ENCODE measurements at regions not wholly inside any gene's neighbourhood (a gene's known extent, or its start where the extent isn't known, plus 50 kb on each side); places are given as distances from the start of the nearest gene placed in this dataset.
"Not testable (repeated sequence)": the region's sequence is repeated elsewhere in the genome, so short reads cannot be mapped to it uniquely, and the experiment has no call there.

DNA sequence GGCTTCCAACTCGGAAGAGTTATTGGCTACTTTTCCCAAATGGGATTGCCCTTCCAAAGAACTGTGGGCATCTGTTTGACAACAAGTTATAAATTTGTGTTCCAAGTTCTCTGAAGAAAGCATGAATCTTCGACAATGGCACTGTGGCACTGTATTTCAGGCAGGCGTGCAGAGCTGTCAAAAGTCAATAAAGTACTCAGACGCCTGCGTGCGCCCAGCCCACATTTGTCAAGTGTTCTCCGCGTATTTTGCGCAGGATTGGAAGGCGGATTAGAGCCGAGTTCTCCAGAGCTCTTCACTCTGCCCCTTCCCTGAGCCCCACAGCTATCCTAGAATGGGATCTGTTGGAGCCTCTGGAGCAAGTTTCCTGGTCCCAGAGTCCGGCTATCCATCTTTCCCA lies 103.2 kb downstream of the SLC25A47 start:
- Histone ChIP-seq H3K27ac (ENCODE audit: low read depth in 2 of 2, low read length in 2 of 2) (no peak overlapping the region), H3K27me3 (ENCODE audit: control insufficient read depth in 2 of 2, insufficient read depth in 2 of 2, low read length in 2 of 2) (no peaks in the 10 kb centered on the region), H3K9ac (ENCODE audit: low read depth in 1 of 2, low read length in 2 of 2) (no peak overlapping the region), H3K4me3 (ENCODE audit: low read length in 2 of 2) (no peak overlapping the region), H3K4me1 (ENCODE audit: control insufficient read depth in 2 of 2, insufficient read depth in 2 of 2, low read length in 2 of 2) (peaks cover 8 to 18% of the 10 kb centered on the region in 2 donors), H3K9me3 (ENCODE audit: control insufficient read depth in 2 of 2, low read length in 2 of 2) (no peaks in the 10 kb centered on the region), H3K36me3 (ENCODE audit: control insufficient read depth in 2 of 2, insufficient read depth in 2 of 2, low read length in 2 of 2) (no peaks in the 10 kb centered on the region)

- peaks cover 8 to 18% of the 10 kb centered on the region in 2 donors for H3K4me1 ChIP-seq (ENCODE audit: control insufficient read depth in 2 of 2, insufficient read depth in 2 of 2, low read length in 2 of 2)
- no peak overlapping the region for H3K4me3 ChIP-seq (ENCODE audit: low read length in 2 of 2)
- no peaks in the 10 kb centered on the region for H3K27me3 ChIP-seq (ENCODE audit: control insufficient read depth in 2 of 2, insufficient read depth in 2 of 2, low read length in 2 of 2)
- H3K9ac ChIP-seq (ENCODE audit: low read depth in 1 of 2, low read length in 2 of 2) = no peak overlapping the region
- no peaks in the 10 kb centered on the region for H3K9me3 ChIP-seq (ENCODE audit: control insufficient read depth in 2 of 2, low read length in 2 of 2)
- H3K27ac ChIP-seq (ENCODE audit: low read depth in 2 of 2, low read length in 2 of 2) = no peak overlapping the region
- no peaks in the 10 kb centered on the region for H3K36me3 ChIP-seq (ENCODE audit: control insufficient read depth in 2 of 2, insufficient read depth in 2 of 2, low read length in 2 of 2)
Observed at GRCh38 chr14:100427166-100427565, 104.0 kb downstream of the SLC25A47 start.

- Histone ChIP-seq H3K36me3 (ENCODE audit: control insufficient read depth in 2 of 2, insufficient read depth in 2 of 2, low read length in 2 of 2) (no peaks in the 10 kb centered on the region), H3K27ac (ENCODE audit: low read depth in 2 of 2, low read length in 2 of 2) (no peak overlapping the region), H3K9ac (ENCODE audit: low read depth in 1 of 2, low read length in 2 of 2) (no peak overlapping the region), H3K9me3 (ENCODE audit: control insufficient read depth in 2 of 2, low read length in 2 of 2) (no peaks in the 10 kb centered on the region), H3K4me1 (ENCODE audit: control insufficient read depth in 2 of 2, insufficient read depth in 2 of 2, low read length in 2 of 2) (peaks cover 8 to 18% of the 10 kb centered on the region in 2 donors), H3K27me3 (ENCODE audit: control insufficient read depth in 2 of 2, insufficient read depth in 2 of 2, low read length in 2 of 2) (no peaks in the 10 kb centered on the region), H3K4me3 (ENCODE audit: low read length in 2 of 2) (no peak overlapping the region)
Observed at GRCh38 chr14:100428727-100429126, 105.6 kb downstream of the SLC25A47 start.

GRCh38 chr14:100429537-100429936 lies 106.4 kb downstream of the SLC25A47 start:
- H3K4me3 ChIP-seq (ENCODE audit: low read length in 2 of 2) = no peak overlapping the region
- H3K27ac ChIP-seq (ENCODE audit: low read depth in 2 of 2, low read length in 2 of 2) = no peak overlapping the region
- H3K9ac ChIP-seq (ENCODE audit: low read depth in 1 of 2, low read length in 2 of 2) = no peak overlapping the region
- peaks cover under 1 to 11% of the 10 kb centered on the region in 2 donors for H3K4me1 ChIP-seq (ENCODE audit: control insufficient read depth in 2 of 2, insufficient read depth in 2 of 2, low read length in 2 of 2)
- no peaks in the 10 kb centered on the region for H3K9me3 ChIP-seq (ENCODE audit: control insufficient read depth in 2 of 2, low read length in 2 of 2)
- no peaks in the 10 kb centered on the region for H3K36me3 ChIP-seq (ENCODE audit: control insufficient read depth in 2 of 2, insufficient read depth in 2 of 2, low read length in 2 of 2)
- H3K27me3 ChIP-seq (ENCODE audit: control insufficient read depth in 2 of 2, insufficient read depth in 2 of 2, low read length in 2 of 2) = no peaks in the 10 kb centered on the region

GRCh38 chr14:100430571-100430970 lies 107.4 kb downstream of the SLC25A47 start:
- Histone ChIP-seq H3K4me1 (ENCODE audit: control insufficient read depth in 2 of 2, insufficient read depth in 2 of 2, low read length in 2 of 2) (peaks cover under 1 to 7% of the 10 kb centered on the region in 2 donors), H3K27me3 (ENCODE audit: control insufficient read depth in 2 of 2, insufficient read depth in 2 of 2, low read length in 2 of 2) (no peaks in the 10 kb centered on the region), H3K36me3 (ENCODE audit: control insufficient read depth in 2 of 2, insufficient read depth in 2 of 2, low read length in 2 of 2) (no peaks in the 10 kb centered on the region), H3K9ac (ENCODE audit: low read depth in 1 of 2, low read length in 2 of 2) (no peak overlapping the region), H3K4me3 (ENCODE audit: low read length in 2 of 2) (no peak overlapping the region), H3K27ac (ENCODE audit: low read depth in 2 of 2, low read length in 2 of 2) (no peak overlapping the region), H3K9me3 (ENCODE audit: control insufficient read depth in 2 of 2, low read length in 2 of 2) (no peaks in the 10 kb centered on the region)

DNA sequence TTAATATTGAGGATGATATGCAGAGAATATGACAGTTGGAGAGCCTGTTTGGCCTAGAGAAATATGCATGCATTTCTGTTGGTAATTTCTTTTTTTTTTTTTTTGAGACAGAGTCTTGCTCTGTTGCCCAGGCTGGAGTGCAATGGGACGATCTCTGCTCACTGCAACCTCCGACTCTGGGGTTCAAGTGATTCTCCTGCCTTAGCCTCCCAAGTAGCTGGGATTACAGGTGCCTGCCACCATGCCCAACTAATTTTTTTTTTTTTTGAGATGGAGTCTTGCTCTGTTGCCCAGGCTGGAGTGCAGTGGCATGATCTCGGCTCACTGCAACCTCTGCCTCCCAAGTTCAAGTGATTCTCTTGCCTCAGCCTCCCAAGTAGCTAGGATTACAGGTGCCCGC lies 108.3 kb downstream of the SLC25A47 start:
- H3K4me3 ChIP-seq (ENCODE audit: low read length in 2 of 2); H3K9me3 ChIP-seq (ENCODE audit: control insufficient read depth in 2 of 2, low read length in 2 of 2); H3K36me3 ChIP-seq (ENCODE audit: control insufficient read depth in 2 of 2, insufficient read depth in 2 of 2, low read length in 2 of 2); H3K9ac ChIP-seq (ENCODE audit: low read depth in 1 of 2, low read length in 2 of 2); H3K27ac ChIP-seq (ENCODE audit: low read depth in 2 of 2, low read length in 2 of 2); H3K27me3 ChIP-seq (ENCODE audit: control insufficient read depth in 2 of 2, insufficient read depth in 2 of 2, low read length in 2 of 2): not testable (repeated sequence)
- peaks cover 10 to 16% of the 10 kb centered on the region in 2 donors for H3K4me1 ChIP-seq (ENCODE audit: control insufficient read depth in 2 of 2, insufficient read depth in 2 of 2, low read length in 2 of 2)

DNA sequence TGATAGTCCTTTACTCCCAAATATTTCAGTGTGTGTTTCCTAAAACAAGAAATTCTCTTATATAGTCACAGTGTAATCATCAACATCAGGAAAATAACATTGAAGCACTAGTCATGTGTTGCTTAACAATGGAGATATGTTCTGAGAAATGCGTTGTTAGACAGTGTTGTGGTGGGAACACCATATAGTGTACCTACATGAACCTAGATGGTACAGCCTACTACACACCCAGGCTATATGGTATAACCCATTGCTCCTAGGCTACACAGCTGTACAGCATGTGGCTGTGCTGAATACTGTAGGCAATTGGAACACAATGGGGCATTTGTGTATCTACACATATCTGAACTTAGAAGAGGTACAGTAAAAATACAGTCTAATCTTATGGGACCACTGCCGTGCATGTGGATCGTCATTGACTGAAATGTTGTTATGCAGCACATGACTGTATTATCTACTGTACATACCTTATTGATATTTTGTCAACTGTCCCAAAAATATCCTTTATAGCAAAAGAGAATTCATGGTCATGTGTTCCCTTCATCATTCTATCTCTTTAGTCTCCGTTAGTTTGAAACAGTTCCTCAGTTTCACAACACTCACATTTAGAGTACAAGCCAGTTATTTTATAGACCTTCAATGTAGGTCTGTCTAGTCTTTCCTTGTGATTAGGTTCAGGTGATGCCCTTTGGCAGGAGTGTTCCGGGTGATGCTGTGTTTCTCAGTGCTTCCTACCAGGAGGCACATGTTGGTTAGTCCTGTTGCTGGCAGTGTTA lies 109.7 kb downstream of the SLC25A47 start:
- peaks cover 18 to 25% of the 10 kb centered on the region in 2 donors for H3K4me1 ChIP-seq (ENCODE audit: control insufficient read depth in 2 of 2, insufficient read depth in 2 of 2, low read length in 2 of 2)
- no peaks in the 10 kb centered on the region for H3K36me3 ChIP-seq (ENCODE audit: control insufficient read depth in 2 of 2, insufficient read depth in 2 of 2, low read length in 2 of 2)
- H3K27me3 ChIP-seq (ENCODE audit: control insufficient read depth in 2 of 2, insufficient read depth in 2 of 2, low read length in 2 of 2) = no peaks in the 10 kb centered on the region
- H3K9ac ChIP-seq (ENCODE audit: low read depth in 1 of 2, low read length in 2 of 2) = no peak overlapping the region
- H3K9me3 ChIP-seq (ENCODE audit: control insufficient read depth in 2 of 2, low read length in 2 of 2) = no peaks in the 10 kb centered on the region
- no peak overlapping the region for H3K4me3 ChIP-seq (ENCODE audit: low read length in 2 of 2)
- H3K27ac ChIP-seq (ENCODE audit: low read depth in 2 of 2, low read length in 2 of 2) = no peak overlapping the region

GRCh38 chr14:100433428-100433814 lies 110.3 kb downstream of the SLC25A47 start:
- Histone ChIP-seq H3K27me3 (ENCODE audit: control insufficient read depth in 2 of 2, insufficient read depth in 2 of 2, low read length in 2 of 2) (no peaks in the 10 kb centered on the region), H3K9me3 (ENCODE audit: control insufficient read depth in 2 of 2, low read length in 2 of 2) (no peaks in the 10 kb centered on the region), H3K36me3 (ENCODE audit: control insufficient read depth in 2 of 2, insufficient read depth in 2 of 2, low read length in 2 of 2) (no peaks in the 10 kb centered on the region), H3K4me1 (ENCODE audit: control insufficient read depth in 2 of 2, insufficient read depth in 2 of 2, low read length in 2 of 2) (peaks cover 18 to 28% of the 10 kb centered on the region in 2 donors), H3K4me3 (ENCODE audit: low read length in 2 of 2) (no peak overlapping the region), H3K9ac (ENCODE audit: low read depth in 1 of 2, low read length in 2 of 2) (no peak overlapping the region), H3K27ac (ENCODE audit: low read depth in 2 of 2, low read length in 2 of 2) (no peak overlapping the region)

DNA sequence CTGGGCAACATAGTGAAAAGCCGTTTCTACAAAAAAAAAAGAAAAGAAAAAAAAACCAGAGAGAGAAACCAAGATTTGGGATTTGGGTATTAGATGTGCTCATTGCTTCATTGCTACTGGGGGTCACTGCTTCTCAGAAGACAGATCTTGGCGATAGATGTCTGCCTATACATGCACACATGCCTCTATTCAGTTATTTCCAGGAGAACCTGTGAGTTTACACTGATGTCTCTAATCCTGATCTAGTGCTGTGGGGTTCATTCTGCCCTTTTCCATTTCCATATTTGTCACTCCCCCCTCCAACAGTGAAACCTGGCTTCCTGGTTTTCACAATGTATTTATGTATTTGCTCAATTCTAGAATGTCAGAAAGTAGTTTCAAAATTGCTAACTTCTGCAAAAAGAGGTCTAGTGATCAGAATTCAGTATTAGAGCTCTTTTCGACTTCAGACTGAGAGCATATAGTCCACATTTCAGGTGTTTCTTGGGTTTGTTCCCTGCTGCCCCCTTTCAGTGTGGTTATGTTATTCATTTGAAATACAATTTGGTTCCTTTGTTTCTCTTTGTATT lies 111.0 kb downstream of the SLC25A47 start:
- Histone ChIP-seq H3K27ac (ENCODE audit: low read depth in 2 of 2, low read length in 2 of 2) (no peak overlapping the region), H3K27me3 (ENCODE audit: control insufficient read depth in 2 of 2, insufficient read depth in 2 of 2, low read length in 2 of 2) (no peaks in the 10 kb centered on the region), H3K4me1 (ENCODE audit: control insufficient read depth in 2 of 2, insufficient read depth in 2 of 2, low read length in 2 of 2) (peaks cover 24 to 33% of the 10 kb centered on the region in 2 donors), H3K4me3 (ENCODE audit: low read length in 2 of 2) (no peak overlapping the region), H3K9ac (ENCODE audit: low read depth in 1 of 2, low read length in 2 of 2) (no peak overlapping the region), H3K36me3 (ENCODE audit: control insufficient read depth in 2 of 2, insufficient read depth in 2 of 2, low read length in 2 of 2) (no peaks in the 10 kb centered on the region), H3K9me3 (ENCODE audit: control insufficient read depth in 2 of 2, low read length in 2 of 2) (no peaks in the 10 kb centered on the region)

- H3K9me3 ChIP-seq (ENCODE audit: control insufficient read depth in 2 of 2, low read length in 2 of 2) = no peaks in the 10 kb centered on the region
- H3K9ac ChIP-seq (ENCODE audit: low read depth in 1 of 2, low read length in 2 of 2) = no peak overlapping the region
- no peak overlapping the region for H3K27ac ChIP-seq (ENCODE audit: low read depth in 2 of 2, low read length in 2 of 2)
- peaks cover 31 to 36% of the 10 kb centered on the region in 2 donors for H3K4me1 ChIP-seq (ENCODE audit: control insufficient read depth in 2 of 2, insufficient read depth in 2 of 2, low read length in 2 of 2)
- H3K4me3 ChIP-seq (ENCODE audit: low read length in 2 of 2) = no peak overlapping the region
- no peaks in the 10 kb centered on the region for H3K36me3 ChIP-seq (ENCODE audit: control insufficient read depth in 2 of 2, insufficient read depth in 2 of 2, low read length in 2 of 2)
- H3K27me3 ChIP-seq (ENCODE audit: control insufficient read depth in 2 of 2, insufficient read depth in 2 of 2, low read length in 2 of 2) = no peaks in the 10 kb centered on the region
Observed at GRCh38 chr14:100434911-100435438, 111.8 kb downstream of the SLC25A47 start.

All from mucosa of rectum (tissue), 2 donors.